ENCODE measurements at regions not wholly inside any gene's neighbourhood (a gene's known extent, or its start where the extent isn't known, plus 50 kb on each side); places are given as distances from the start of the nearest gene placed in this dataset.

DNA sequence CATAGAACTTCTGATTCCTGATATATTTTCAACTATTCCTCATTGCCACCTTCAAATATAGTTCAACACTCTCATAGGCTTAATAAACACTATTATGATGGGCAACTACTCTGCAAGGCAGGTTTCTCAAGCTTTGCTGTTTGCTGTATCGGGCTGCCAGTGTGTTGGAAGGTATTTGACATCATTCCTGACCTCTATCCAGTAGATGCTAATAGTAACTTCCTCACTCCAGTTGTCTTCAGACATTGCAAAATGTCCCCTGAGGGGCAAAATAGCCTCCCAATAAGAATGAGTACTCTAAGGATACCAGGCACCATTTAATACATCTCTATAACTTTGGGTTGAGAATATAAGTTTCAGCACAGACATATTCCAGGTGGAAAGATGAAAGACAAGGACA, 147.5 kb upstream of the PFN2 start:
- Mint-ChIP-seq H3K27me3 (ENCODE audit: low read depth) (no peaks in the 10 kb centered on the region), H3K27ac (ENCODE audit: unreplicated experiment) (no peak overlapping the region), H3K9me3 (peaks cover 2% of the 10 kb centered on the region), H3K4me3 (no peak overlapping the region), H3K36me3 (ENCODE audit: low read depth) (no peaks in the 10 kb centered on the region), H3K4me1 (peaks cover 7% of the 10 kb centered on the region)
- TF ChIP-seq, protein P1, sequence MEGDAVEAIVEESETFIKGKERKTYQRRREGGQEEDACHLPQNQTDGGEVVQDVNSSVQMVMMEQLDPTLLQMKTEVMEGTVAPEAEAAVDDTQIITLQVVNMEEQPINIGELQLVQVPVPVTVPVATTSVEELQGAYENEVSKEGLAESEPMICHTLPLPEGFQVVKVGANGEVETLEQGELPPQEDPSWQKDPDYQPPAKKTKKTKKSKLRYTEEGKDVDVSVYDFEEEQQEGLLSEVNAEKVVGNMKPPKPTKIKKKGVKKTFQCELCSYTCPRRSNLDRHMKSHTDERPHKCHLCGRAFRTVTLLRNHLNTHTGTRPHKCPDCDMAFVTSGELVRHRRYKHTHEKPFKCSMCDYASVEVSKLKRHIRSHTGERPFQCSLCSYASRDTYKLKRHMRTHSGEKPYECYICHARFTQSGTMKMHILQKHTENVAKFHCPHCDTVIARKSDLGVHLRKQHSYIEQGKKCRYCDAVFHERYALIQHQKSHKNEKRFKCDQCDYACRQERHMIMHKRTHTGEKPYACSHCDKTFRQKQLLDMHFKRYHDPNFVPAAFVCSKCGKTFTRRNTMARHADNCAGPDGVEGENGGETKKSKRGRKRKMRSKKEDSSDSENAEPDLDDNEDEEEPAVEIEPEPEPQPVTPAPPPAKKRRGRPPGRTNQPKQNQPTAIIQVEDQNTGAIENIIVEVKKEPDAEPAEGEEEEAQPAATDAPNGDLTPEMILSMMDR (conservative IDR thresholded peaks at IDR 0.05) = no peak
- no peak for DNase-seq (ENCODE audit: low read depth, low spot score)

DNA sequence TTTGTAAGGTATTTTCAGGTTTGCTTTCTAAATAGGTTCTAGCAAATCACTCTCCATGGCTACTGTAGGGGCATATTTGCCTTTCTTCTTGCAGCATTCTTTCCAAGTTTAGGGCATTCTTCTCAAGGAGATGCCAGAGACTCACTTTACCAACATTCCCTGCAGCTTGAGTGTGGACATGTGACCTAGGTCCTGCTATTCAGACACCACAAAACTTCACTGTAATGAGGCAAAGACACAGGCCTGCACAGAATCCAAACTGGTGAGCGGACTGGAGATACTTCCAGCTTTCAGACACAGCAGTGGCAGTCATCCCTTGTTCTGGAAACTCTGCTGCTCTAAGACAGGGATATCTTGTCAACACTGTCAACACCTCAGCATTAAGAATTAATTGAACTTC, 146.4 kb upstream of the PFN2 start:
- Mint-ChIP-seq H3K27ac (ENCODE audit: unreplicated experiment) (no peak overlapping the region), H3K9me3 (peaks cover 2% of the 10 kb centered on the region), H3K27me3 (ENCODE audit: low read depth) (no peaks in the 10 kb centered on the region), H3K4me1 (peaks cover 7% of the 10 kb centered on the region), H3K4me3 (no peak overlapping the region), H3K36me3 (ENCODE audit: low read depth) (no peaks in the 10 kb centered on the region)
- TF ChIP-seq, protein P1 (conservative IDR thresholded peaks at IDR 0.05) = no peak
- DNase-seq (ENCODE audit: low read depth, low spot score) = no peak

DNA sequence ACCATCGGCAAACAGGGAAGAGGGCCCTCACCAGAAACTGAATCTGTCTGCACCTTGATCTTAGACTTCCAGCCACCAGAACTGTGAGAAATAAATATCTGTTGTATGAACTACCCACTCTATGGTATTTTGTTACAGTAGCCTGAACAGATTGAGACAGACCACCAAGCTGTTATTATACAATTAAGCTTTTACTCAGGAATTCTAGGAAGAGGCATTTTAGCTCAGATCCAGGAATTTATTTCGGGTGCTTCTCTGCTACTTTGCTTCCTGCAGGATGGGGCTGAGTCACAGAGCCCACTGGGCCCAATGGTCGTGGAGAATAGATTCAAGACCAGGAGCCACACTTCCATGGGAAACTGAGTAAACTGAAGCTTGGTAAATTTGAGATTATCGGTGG, 145.5 kb upstream of the PFN2 start:
- no peak for DNase-seq (ENCODE audit: low read depth, low spot score)
- Mint-ChIP-seq H3K4me3 (no peak overlapping the region), H3K27ac (ENCODE audit: unreplicated experiment) (peak overlapping the region; percentile 15), H3K27me3 (ENCODE audit: low read depth) (no peaks in the 10 kb centered on the region), H3K4me1 (peaks cover 7% of the 10 kb centered on the region), H3K9me3 (no peaks in the 10 kb centered on the region), H3K36me3 (ENCODE audit: low read depth) (no peaks in the 10 kb centered on the region)
- TF ChIP-seq, protein P1 (conservative IDR thresholded peaks at IDR 0.05) = no peak

DNA sequence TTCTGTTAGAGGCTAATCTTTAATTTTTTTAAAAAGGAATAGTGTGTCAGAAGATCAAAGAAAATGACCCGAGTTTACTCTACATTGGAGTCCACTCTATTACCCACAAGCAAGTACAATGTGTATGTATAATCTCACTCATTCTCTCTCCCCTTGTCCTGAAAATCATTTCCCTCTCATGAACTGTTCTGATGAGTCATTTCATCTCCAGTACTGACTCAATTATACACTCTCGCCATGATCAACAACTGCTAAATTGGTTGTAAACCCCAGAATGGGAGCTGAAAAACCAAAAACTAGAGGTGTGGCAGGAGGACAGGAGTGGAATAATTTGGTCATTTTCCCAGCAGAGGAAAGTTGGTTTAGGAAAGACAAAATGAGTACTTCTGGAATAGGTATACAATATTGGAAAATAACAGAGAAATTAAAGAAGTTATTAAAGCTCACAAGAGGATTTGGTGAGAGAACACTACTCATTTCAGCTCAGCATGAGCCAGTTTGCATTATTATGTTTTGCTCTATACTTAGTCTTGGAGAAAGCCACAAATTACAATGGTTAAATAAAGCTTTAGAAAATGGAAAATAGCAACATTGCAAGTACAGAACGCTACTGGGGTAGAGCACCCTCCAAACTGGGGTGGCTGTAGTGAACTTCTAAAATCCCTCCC, 144.3 kb upstream of the PFN2 start:
- no peak for DNase-seq (ENCODE audit: low read depth, low spot score)
- no peaks in the 10 kb centered on the region for H3K9me3 Mint-ChIP-seq
- H3K27ac Mint-ChIP-seq (ENCODE audit: unreplicated experiment) = no peak overlapping the region
- no peaks in the 10 kb centered on the region for H3K36me3 Mint-ChIP-seq (ENCODE audit: low read depth)
- H3K4me1 Mint-ChIP-seq = peaks cover 7% of the 10 kb centered on the region
- TF ChIP-seq, protein P1 (conservative IDR thresholded peaks at IDR 0.05) = no peak
- H3K27me3 Mint-ChIP-seq (ENCODE audit: low read depth) = no peaks in the 10 kb centered on the region
- H3K4me3 Mint-ChIP-seq = no peak overlapping the region

DNA sequence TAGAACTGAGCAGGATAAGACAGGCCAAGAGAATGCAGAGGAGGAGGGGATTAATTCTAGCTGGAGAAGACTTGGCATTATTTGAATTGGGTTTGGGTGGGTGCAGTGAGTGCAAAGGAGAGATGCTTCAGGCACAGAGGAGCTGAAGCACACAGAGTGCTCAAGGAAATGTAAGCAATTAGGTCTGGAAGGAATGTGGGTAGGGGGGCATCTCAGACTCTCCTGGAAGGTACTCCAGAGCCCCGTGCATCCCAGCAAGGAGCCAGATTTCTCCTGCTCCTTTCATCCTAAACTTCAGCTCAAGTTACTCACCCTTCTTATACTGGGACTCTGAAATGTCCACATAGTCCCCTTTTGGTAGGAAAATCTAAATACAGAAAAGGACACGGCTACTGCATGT, 143.6 kb upstream of the PFN2 start:
- DNase-seq (ENCODE audit: low read depth, low spot score) = no peak
- H3K4me1 Mint-ChIP-seq = peaks cover 7% of the 10 kb centered on the region

More for the DNA sequence above, 143.6 kb upstream of the PFN2 start:
- TF ChIP-seq, protein P1 (conservative IDR thresholded peaks at IDR 0.05) = no peak
- Mint-ChIP-seq H3K4me3 (no peak overlapping the region), H3K27ac (ENCODE audit: unreplicated experiment) (no peak overlapping the region), H3K9me3 (no peaks in the 10 kb centered on the region), H3K27me3 (ENCODE audit: low read depth) (no peaks in the 10 kb centered on the region), H3K36me3 (ENCODE audit: low read depth) (no peaks in the 10 kb centered on the region)

Data from neural crest cell (in vitro differentiated cells).